Medulla oblongata (tissue), 1 donor: ENCODE measurements at regions not wholly inside any gene's neighbourhood (a gene's known extent, or its start where the extent isn't known, plus 50 kb on each side); places are given as distances from the start of the nearest gene placed in this dataset.
"Not testable (repeated sequence)": the region's sequence is repeated elsewhere in the genome, so short reads cannot be mapped to it uniquely, and the experiment has no call there.

Experiments
- DNase-seq: peaks from one replicate; pipeline ENCODE4 v3.0.0-alpha.2; 2015; ENCODE audit errors: extremely low spot score

- no peak for DNase-seq
Measured at GRCh38 chr19:30871979-30872378, 477.3 kb downstream of the TSHZ3 start.

GRCh38 chr19:30870876-30871275 is 478.4 kb downstream of the TSHZ3 start:
- no peak for DNase-seq

DNA sequence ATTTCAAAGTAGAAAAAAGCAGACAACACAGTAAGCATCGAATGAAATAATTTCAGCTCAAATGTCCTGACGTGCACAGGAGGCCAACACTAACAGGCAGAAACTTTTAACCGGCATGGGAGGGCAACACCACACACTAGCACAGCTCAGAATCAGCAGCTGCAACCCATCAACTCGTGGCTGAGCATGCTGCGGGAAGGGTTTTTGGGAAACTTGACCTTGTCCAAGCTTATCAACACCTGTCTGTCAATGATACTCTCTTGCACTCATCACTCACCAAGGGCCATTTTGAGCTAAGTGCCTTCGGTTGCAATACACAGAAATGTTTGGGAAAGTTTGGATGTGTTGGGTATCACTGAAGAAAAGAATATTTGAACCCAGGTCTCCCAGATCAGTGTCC is 483.7 kb downstream of the TSHZ3 start:
- no peak for DNase-seq

DNA sequence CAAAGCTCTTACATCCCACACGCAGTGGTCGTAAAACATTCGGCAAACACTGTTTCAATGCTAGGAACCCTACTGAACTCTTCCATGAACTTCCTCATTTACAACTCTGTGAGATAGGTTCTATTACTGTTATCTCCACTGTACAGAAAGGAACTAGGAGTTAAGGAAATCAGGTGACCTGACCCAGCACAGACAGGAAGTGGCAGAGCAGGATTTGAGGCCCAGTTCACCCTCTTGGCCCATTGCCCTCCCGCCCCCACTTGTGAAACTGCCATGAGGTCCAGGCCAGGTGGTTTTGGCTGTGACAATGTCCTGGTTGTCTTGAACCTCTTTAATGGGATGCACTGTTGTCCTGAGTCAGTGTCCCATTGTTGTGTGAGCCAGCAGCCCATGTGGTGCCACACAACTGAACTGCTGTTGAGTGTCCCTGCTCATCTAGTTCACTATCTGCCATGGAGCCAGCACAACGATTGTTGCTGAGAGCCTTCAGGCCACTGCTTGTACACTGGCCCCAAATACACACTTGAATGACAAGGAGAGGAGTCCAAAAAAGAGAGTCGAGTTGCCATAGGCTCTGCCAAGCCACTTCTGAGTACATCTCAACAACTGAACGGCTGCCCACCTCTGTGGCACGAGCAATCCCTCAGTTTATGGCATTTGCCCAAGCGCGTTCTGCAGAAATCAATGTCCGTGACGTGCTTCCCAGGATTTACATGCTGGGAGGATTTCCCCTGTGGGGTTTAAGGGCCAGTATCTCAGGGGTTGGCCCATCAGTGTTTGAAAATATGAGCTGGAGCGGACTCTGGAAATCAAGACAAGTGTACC is 484.6 kb downstream of the TSHZ3 start:
- DNase-seq, result peak; percentile 68

DNA sequence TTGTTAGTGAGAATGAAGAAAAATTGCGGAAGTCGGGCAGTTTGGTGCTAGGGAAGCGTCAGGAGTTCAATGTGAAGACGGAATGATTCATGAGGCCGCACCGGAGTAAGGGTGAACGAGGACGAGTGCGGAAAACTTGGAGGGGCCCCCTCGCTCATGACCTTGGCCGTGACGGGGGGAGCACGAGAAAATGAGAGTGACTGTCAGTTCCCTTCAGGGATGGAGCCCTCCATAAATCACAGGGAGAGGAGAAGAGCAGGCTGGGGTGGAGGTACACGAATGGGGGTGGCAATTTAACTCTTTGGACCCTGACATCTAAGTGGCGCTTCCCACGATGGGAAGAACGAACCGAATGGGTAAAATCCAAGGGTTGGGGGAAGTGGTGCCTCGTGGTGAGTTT is 486.4 kb downstream of the TSHZ3 start:
- DNase-seq, result no peak

DNA sequence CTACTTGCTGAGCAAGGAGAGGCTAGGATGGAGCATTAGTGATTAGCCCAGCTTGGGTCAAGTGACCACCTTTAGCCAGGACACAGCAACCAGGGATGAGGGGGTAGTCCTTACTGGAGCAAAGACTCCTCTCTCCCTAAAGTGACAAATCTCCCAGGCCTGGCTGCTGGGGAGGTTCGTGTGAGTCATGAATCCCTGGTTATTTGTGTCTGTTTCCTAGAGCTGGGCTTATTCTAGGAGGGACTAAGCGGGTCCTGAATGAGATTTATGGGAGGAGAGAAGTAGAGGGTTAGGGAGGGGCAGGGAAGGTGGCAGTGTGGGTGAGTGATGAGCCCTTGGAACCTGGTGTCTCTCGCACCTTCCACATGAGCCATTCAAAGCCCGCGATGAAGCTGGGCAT is 487.3 kb downstream of the TSHZ3 start:
- DNase-seq, result no peak

DNA sequence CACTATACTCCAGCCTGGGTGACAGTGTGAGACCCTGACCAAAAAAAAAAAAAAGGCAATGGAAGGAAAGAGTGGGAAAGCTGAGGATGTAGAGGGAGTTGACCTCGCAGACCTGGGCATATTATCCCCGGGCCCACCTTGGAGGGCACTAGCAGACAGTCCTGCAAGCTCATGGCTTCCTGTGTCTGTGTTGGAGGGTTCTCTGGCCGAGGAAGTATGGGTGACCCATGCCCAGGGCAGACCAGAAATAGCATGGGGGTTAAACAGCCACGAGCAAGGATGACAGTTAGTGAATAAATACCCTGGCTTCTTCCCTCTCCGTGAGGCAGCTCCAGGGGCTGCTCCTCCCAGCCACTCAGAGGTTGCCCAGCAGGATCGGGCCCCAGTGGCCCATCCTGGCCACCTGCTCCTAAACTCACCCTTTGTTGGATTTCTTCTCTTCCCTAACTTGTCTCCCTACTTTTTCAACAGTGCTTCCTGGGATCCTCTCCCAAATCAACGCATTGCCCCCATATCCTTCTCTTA is 485.8 kb downstream of the ZNF536 start:
- no peak for DNase-seq

- no peak for DNase-seq
Measured at GRCh38 chr19:30857388-30857787, 485.2 kb downstream of the ZNF536 start.

- no peak for DNase-seq
Measured at GRCh38 chr19:30856786-30857185, 484.6 kb downstream of the ZNF536 start.

DNA sequence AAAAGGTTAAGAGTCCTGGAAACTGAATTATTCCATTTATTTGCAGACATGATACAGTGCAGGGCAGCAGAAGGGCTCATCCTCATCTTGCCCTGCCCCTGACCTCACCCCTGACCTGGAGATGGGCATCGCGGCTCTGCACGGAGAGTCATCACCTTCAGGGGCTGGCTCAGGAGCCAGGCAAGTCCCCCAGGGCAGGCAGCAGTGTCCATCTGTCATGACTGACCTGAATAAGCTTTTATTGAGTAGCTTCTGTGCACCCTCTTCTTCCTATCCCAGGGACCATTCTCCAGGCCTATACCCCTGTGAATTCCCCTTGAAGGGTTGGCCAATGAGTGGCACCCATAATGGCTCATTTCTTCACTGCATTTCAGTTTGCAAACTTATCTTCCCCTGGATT is 484.2 kb downstream of the ZNF536 start:
- DNase-seq, result no peak

- no peak for DNase-seq
Measured at GRCh38 chr19:30855442-30855841, 483.3 kb downstream of the ZNF536 start.

DNA sequence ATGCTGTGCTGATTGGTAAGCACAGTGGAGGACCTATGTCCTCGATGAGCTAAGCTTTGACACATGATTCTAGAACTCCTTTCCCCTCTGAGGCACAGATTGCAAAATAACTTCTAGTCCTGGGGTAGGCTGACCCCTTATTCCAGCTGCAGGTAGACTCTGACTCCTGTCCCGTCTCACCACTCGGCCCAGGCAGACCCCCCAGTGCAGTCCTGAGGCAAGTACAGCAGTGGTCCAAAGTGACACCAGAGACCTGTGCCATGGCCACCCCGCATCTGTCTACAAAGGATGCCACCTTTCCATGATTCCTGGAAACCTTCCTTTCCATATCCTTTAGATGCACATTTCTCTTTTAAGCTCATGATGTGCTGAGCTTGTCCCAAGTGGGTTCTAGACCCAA is 482.5 kb downstream of the ZNF536 start:
- no peak for DNase-seq

GRCh38 chr19:30854207-30854606 is 482.0 kb downstream of the ZNF536 start:
- no peak for DNase-seq

DNA sequence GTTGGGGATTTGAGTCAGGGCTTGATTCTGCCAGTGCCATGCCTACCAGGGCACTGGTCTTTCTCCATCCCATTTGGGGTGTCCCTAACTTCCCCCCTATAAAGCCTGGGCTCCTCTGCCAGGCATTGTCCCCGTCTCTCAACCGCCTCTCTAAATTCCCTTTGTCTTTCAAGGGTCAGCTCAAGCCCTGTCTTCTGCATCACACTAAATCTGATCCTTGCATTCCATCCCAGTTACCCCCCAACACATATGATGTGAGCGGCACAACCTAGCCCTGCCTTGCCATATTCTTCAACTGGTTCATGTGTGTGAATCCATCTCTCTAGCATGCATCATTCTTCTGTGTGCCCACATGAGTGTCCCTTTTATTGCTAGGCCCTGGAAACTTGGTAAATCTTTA is 480.9 kb downstream of the ZNF536 start:
- no peak for DNase-seq

DNA sequence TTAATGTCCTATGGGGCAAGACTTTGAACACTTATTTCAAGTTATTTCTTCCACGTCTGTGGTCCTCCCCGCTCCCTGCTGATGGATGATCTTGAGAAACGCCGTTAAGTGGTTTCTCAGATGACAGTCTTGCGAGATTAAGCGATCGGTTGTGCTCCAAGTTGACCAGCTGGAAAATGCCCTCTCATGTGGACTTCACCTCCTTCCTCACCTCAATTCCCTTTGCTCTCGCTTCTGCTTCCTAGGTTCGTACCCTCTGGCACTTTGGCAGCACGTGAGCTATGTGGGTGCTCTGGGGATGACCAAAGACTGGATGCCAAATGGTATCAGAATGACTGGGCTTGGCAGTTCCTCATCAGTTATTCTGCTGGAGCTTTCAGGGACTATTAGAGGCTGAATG is 480.0 kb downstream of the ZNF536 start:
- DNase-seq, result no peak

DNA sequence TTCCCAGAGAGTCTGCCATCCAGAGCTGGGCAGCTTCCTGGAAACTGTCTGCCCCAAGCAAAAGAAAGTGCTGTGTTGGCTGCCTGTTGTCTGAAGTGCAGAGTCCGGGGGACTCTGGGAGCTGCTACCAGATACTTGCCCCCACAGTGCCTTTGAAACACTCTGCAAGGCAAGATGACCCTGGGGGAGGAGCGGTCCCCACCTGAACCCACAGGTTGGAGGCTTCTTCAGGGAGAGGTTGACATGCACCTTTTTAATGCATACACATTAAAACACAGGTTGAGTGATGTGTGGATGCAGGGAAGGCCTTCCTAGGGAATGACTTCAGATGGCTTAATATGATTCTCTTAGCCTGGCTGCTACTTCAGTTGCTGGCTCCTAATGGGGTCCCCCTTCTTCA is 479.5 kb downstream of the ZNF536 start:
- no peak for DNase-seq

GRCh38 chr19:30848636-30849425 is 476.6 kb downstream of the ZNF536 start:
- no peak for DNase-seq

DNA sequence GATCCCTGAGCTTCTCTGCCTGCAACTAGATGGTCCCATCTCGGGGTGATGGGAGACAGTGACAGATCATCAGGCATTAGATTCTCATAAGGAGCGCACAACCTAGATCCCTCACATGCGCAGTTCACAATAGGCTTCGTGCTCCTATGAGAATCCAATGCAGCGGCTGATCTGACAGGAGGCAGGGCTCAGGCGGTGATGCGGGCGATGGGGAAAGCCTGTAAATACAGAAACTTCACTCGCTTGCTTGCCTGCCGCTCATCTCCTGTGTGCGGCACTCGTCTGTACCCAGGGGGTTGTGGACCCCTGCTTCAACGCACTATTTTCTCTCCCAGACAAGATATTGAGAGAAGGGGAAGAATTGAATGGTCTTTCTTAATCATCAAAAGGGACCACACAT is 473.9 kb downstream of the ZNF536 start:
- no peak for DNase-seq

GRCh38 chr19:30842926-30843325 is 470.7 kb downstream of the ZNF536 start:
- DNase-seq, result no peak

- DNase-seq, result no peak
Measured at GRCh38 chr19:30841934-30842333, 469.8 kb downstream of the ZNF536 start.

GRCh38 chr19:30830875-30831274 is 458.7 kb downstream of the ZNF536 start:
- no peak for DNase-seq

DNA sequence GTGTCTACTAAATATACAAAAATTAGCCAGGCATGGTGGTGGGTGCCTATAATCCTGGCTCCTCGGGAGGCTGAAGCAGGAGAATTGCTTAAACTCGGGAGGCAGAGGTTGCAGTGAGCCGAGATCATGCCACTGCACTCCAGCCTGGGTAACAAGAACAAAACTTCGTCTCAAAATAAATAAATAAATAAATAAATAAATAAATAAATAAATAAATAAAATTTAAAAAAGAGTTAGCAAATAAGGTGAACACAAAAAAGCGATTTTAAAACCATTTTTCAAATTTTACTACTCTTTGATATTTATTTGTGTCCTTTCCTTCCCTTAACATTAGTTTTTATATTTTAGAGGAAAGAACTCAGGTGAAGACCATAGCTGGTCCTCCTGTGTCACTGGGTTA is 453.3 kb downstream of the ZNF536 start:
- DNase-seq, result not testable (repeated sequence)

DNA sequence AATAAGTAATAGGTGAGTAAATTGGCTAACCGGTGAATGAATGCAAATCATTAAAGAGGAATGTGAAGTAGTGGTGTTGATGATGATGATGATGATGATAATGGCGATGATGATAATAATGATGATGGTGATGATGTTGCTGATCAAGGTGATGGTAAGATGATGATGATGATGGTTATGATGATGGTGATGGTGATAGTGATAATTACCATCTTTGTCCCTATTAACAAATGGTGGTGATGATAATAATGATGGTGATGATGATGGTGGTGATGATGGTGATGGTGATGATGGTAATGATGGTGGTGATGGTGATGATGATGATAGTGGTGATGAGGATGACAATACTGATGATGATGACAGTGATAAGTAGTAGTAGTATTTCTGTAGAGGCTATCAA is 452.6 kb downstream of the ZNF536 start:
- DNase-seq, result no peak
